HG02943 (cell line): ENCODE measurements at regions not wholly inside any gene's neighbourhood (a gene's known extent, or its start where the extent isn't known, plus 50 kb on each side); places are given as distances from the start of the nearest gene placed in this dataset.
"Not testable (repeated sequence)": the region's sequence is repeated elsewhere in the genome, so short reads cannot be mapped to it uniquely, and the experiment has no call there.

Experiments used
- ATAC-seq: cut with Tn5 transposase; IDR thresholded peaks from one replicate; pipeline ENCODE4 v1.9.1; 2021; ENCODE audit warnings: mild to moderate bottlenecking, low read depth, moderate library complexity; ENCODE audit not compliant: unreplicated experiment

DNA sequence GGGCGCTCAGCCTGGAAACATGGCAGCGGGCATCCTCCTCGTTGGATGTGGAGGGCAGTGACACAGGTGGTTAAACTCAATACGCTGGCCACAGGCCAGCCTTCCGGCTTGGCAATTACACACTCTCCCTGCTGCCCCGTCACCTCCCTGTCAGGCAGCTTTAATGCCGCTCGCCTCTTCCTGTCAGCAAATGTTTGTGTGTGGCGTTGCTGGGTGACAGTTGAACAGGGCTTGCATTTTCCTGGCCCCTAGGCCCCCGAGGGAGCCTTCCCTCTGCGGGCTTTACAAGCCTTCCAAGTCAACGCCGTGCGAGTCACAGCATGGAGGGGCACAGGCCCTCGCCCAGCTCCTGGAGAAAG, 620.0 kb downstream of the BCOR start:
- no peak for ATAC-seq

GRCh38 chrX:39479856-39480255, 617.9 kb downstream of the BCOR start:
- no peak for ATAC-seq

DNA sequence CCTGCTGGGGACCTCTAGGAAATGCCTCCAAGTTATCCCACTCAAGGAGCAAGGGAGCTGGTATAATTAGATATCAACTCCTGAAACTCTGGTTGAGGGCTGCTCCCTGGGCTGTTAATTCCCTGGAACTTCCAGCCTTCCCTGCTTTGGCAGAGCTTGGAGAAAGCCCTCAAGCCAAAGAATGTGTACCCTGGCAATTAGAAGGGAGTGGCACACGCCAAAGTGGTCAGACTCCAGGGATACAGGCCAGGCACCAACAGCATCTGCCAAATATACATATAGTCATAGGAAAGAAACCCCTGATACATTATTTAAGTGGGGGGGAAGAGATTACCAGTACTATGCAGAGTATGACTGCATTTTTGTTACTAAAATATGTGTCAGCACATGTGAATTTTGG, 616.8 kb downstream of the BCOR start:
- no peak for ATAC-seq

- no peak for ATAC-seq
Measured at GRCh38 chrX:39481621-39482020, 616.1 kb downstream of the BCOR start.

- ATAC-seq: no peak
Measured at GRCh38 chrX:39484159-39485068, 613.3 kb downstream of the BCOR start.

- ATAC-seq: no peak
Measured at GRCh38 chrX:39487166-39487968, 610.4 kb downstream of the BCOR start.

GRCh38 chrX:39487969-39488330, 609.8 kb downstream of the BCOR start:
- no peak for ATAC-seq

DNA sequence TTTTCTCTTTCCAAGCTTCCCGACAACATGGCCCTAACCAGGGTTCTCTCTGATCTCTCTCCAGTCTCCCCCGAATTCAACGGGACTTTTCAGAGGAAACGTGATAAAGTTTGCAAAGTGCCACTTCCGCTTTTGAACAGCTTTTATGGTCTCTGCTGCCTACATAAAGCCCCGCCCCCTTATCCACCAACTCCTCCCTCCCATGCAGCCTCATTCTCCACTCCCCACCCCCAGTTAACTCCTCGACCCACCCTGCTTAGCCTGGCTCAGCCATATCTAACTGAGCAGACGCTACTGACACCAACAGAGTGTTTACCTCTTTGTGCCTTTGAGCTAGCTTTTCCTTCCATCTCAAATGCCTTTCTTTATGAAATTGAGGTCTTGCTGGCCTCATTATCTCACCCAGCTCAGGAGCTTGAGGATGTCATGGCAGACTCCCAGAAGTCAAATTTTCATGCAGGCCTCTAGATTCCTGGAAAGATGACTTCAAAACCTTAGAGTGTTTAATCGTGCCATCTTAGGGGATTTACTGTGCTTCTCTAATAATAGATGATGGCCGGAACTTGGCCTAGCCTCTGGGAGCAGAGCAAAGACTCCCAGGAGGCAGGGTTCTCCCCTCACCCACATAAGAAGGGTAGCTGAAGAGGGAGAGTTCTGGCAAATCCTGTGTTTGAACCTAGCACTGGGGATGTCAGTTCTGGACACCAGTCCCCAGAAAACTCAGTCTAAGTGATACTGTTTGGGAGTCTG, 606.0 kb downstream of the BCOR start:
- peak; percentile 47 for ATAC-seq

- ATAC-seq: no peak
Measured at GRCh38 chrX:39492497-39493162, 605.1 kb downstream of the BCOR start.

DNA sequence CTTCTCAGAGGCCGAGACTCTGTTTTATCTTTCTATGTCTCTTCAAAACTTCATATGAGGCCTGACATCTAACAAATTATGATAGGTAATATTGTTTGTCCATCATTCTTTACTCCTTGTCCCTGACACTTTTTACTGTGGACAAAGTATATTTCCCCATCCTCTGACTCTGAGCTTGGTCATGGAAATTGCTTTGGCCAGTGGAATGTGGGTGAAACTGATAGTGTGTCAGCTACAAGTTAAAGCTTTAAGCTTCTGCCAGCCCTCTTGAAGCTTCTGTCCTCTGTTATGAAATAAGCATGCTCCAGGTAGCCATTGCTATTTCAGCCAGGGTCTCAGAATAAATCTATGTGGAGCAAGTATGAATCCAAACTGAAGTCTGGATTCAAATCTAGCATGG, 604.6 kb downstream of the BCOR start:
- ATAC-seq: no peak

GRCh38 chrX:39497117-39497516, 600.6 kb downstream of the BCOR start:
- ATAC-seq: not testable (repeated sequence)

DNA sequence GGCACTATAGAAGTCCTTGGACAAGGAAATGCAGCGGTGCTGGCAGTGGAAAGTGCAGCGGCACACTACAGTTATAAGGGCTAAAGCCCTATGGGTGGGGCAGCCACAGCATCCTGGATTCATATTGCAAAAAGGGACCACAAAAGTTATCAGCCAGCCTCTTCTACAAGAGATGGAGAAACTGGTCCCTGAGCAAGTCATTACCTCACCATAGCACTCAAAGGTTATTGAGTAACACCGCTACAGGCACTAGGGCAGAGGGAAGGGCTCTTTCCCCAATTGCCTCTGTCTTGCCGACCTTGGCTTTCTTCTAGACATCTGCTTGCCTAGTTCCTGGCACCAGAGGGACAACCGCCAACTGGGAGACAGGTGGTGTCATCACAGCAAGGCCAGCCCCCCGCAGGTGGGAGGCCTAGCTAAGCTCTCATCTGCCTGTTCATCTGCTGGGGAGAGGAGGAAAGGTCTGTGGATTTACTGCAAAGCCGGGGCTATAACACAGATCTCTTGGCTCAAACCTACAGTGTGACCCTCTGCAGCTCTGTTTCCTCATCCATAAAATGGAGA, 600.0 kb downstream of the BCOR start:
- no peak for ATAC-seq

DNA sequence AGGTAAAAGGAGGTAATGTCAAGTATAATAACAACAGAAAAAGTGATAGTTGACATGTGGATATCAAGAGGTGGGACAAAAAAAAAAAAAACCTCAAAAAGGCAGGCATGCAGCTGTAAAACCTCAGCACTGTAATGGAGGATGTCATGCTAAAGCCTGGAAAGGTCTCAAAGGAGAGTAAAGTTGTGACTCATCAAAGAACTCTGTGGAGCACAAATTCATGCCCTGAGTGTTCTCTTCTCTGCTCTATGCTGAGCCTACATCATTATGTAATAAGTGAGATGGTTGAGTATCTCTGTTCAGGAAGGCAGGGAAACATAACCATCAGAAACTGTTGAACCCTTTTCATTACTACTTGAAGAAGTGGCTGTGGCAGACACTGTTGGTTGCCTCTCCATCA, 597.8 kb downstream of the BCOR start:
- ATAC-seq: no peak

DNA sequence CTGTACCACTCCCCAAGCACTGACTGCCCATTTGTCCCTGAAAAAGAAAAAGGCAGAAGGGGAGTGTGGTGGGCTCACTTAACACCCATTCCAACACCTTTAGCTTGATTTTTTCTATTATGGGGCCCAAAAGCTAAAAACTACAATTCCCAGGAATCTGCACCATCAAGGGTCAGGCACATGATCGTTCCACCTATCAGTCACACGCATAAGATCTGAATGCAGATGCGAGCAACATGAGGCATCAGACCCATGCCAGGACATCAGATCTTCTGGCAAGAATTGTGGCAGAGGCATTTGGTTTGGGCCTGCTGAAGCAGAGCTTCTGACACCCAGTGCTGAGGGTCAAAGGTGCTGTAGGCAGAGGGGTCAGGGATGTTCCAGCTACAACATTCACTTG, 595.9 kb downstream of the BCOR start:
- no peak for ATAC-seq

GRCh38 chrX:39502486-39502885, 595.3 kb downstream of the BCOR start:
- ATAC-seq: no peak

DNA sequence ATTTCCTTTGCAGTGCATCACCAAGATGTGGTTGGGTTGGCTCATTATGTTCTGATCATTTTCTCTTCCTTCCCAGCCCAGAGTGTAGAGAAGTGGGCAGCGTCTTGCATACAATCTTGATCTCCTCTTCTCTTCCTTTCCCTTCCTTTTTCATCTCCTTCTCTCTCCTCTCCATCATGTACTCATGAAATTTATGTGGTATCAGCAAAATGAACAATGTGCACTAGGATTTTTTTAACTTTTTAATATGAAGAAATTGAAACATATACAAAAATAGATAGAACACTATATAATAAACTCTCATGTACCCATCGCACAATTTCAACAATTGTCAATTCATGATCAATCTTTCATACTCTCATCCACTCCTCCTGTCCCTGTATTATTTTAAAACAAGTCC, 593.5 kb downstream of the BCOR start:
- ATAC-seq: no peak

DNA sequence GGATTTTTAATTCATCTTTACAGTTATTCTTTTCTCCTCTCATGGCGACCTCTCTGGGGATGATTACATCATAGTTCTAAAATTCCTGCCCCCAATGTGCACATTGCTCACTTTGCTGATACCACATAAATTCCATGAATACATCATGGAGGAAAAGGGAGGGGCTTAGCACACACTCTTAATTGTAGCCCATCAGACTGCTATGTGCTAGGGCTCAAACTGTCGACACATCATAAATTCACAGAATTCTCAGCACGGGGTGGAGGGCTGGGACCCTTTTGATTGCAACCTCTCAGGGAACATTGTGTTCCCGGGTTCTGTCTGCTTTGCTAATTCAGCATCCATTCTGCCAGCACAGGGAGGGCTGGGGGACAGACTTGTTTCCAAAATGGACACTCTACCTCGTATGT, 592.9 kb downstream of the BCOR start:
- ATAC-seq: no peak

GRCh38 chrX:39506131-39506530, 591.6 kb downstream of the BCOR start:
- ATAC-seq: no peak

DNA sequence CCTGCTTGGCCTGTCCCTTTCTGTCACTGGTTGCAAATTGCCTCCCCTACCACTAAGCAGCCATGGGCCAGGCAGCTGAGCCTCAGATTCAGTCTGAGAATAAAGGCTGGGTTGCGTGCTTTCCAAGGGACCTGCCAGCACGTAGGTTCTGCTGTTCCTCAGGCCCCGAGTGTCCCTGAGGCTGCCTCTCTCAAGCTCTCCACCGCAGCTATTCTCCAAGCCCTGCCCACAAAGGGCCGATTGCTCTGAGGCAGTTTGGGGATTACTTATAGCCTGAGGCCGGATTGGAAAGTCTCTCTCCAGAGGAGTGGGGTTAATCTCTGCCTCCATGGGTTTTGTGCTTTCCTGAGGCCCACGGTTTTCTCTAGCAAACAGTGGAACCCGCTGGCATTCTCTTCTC, 590.7 kb downstream of the BCOR start:
- ATAC-seq: no peak

DNA sequence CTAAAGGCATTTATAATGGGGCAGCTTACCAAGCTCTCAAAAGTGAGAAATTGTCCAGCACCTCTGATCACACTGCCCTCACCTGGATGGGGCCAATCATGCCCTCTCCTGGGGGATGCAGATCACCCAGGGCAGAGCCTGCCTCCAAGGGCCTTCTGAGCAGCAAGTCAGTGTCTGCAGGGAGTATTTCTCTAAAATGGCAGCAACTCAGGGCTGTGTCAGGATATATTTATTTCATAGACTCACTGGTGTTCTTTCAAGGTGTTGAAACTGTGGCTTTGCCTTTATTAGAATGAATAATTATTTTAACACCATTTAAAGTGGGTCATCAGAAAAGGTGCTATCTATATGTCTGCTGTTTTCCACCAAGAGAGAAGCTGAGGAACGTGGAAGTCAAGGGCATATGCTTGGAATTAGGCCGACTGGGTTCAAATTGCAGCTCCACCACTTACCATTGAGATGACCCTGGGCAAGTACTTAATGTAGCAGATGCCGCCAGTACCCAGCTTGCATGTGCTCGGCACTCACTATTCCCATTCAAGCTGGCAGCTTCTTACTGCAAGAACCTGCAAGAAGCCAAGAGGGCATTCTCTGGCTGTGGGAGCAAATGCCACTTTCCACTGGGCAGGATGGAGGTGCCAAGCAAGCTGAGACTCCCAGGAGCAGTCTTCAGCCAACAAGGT, 590.0 kb downstream of the BCOR start:
- no peak for ATAC-seq
